Dendritic cell treated with granulocyte-macrophage colony-stimulating factor and Interleukin-4, amounts not matched to agents 40 ng/mL and 50 ng/mL, for 4 days (primary cell): ENCODE measurements at regions not wholly inside any gene's neighbourhood (a gene's known extent, or its start where the extent isn't known, plus 50 kb on each side); places are given as distances from the start of the nearest gene placed in this dataset.

Experiments
- H3K27ac Mint-ChIP-seq: one replicate; pipeline ENCODE4 v1.8.0; 2022; ENCODE audit warnings: mild to moderate bottlenecking, mixed read lengths
- H3K27me3 Mint-ChIP-seq: one replicate; pipeline ENCODE4 v1.8.0; 2022; ENCODE audit warnings: mild to moderate bottlenecking, mixed read lengths
- H3K36me3 Mint-ChIP-seq: one replicate; pipeline ENCODE4 v1.8.0; 2022; ENCODE audit warnings: low read depth, mixed read lengths
- H3K4me1 Mint-ChIP-seq: one replicate; pipeline ENCODE4 v1.8.0; 2022; ENCODE audit warnings: low read depth, mixed read lengths
- H3K4me3 Mint-ChIP-seq: one replicate; pipeline ENCODE4 v1.8.0; 2022; ENCODE audit warnings: mild to moderate bottlenecking, moderate library complexity, mixed read lengths
- H3K9me3 Mint-ChIP-seq: one replicate; pipeline ENCODE4 v1.8.0; 2022; ENCODE audit warnings: mixed read lengths
- intact Hi-C: fragments of 100-400 bp; cut with micrococcal nuclease; formaldehyde crosslinking; loops from one replicate; pipeline ENCODE4 v1.15.0; 2022

GRCh38 chr21:41689289-41689583 lies 77.6 kb downstream of the RIPK4 start:
- Mint-ChIP-seq H3K4me3 (no peak overlapping the region), H3K27me3 (peaks cover 12% of the 10 kb centered on the region), H3K27ac (no peak overlapping the region), H3K36me3 (no peaks in the 10 kb centered on the region), H3K9me3 (peaks cover 7% of the 10 kb centered on the region), H3K4me1 (peaks cover 30% of the 10 kb centered on the region)
- intact Hi-C loops = no loop called here

- Mint-ChIP-seq H3K4me1 (peaks cover 14% of the 10 kb centered on the region), H3K27me3 (peaks cover 16% of the 10 kb centered on the region), H3K36me3 (no peaks in the 10 kb centered on the region), H3K4me3 (no peak overlapping the region), H3K27ac (no peak overlapping the region), H3K9me3 (no peaks in the 10 kb centered on the region)
- intact Hi-C loops = no loop called here
These were observed 79.2 kb downstream of the RIPK4 start for GRCh38 chr21:41687633-41688032.

GRCh38 chr21:41686664-41687063 lies 80.2 kb downstream of the RIPK4 start:
- Mint-ChIP-seq H3K4me3 (no peak overlapping the region), H3K9me3 (no peaks in the 10 kb centered on the region), H3K27me3 (peaks cover 25% of the 10 kb centered on the region), H3K27ac (no peak overlapping the region), H3K36me3 (no peaks in the 10 kb centered on the region), H3K4me1 (peaks cover 4% of the 10 kb centered on the region)
- intact Hi-C loops = no loop called here

- Mint-ChIP-seq H3K36me3 (no peaks in the 10 kb centered on the region), H3K27ac (no peak overlapping the region), H3K9me3 (no peaks in the 10 kb centered on the region), H3K4me1 (peaks cover 5% of the 10 kb centered on the region), H3K4me3 (no peak overlapping the region), H3K27me3 (peaks cover 21% of the 10 kb centered on the region)
- intact Hi-C loops = no loop called here
These were observed 81.2 kb downstream of the RIPK4 start for GRCh38 chr21:41685511-41686149.

GRCh38 chr21:41684381-41685245 lies 82.2 kb downstream of the RIPK4 start:
- Mint-ChIP-seq H3K4me1 (peaks cover 9% of the 10 kb centered on the region), H3K9me3 (no peaks in the 10 kb centered on the region), H3K4me3 (no peak overlapping the region), H3K27me3 (peaks cover 21% of the 10 kb centered on the region), H3K27ac (no peak overlapping the region), H3K36me3 (no peaks in the 10 kb centered on the region)
- intact Hi-C loops = no loop called here

- Mint-ChIP-seq H3K9me3 (no peaks in the 10 kb centered on the region), H3K27me3 (peaks cover 21% of the 10 kb centered on the region), H3K36me3 (no peaks in the 10 kb centered on the region), H3K4me3 (no peak overlapping the region), H3K4me1 (peaks cover 17% of the 10 kb centered on the region), H3K27ac (no peak overlapping the region)
- intact Hi-C loops = no loop called here
These were observed 83.0 kb downstream of the RIPK4 start for GRCh38 chr21:41683815-41684214.

GRCh38 chr21:41682719-41683179 lies 84.1 kb downstream of the RIPK4 start:
- intact Hi-C loops = no loop called here
- Mint-ChIP-seq H3K27me3 (peaks cover 19% of the 10 kb centered on the region), H3K4me1 (peaks cover 26% of the 10 kb centered on the region), H3K9me3 (no peaks in the 10 kb centered on the region), H3K4me3 (no peak overlapping the region), H3K27ac (no peak overlapping the region), H3K36me3 (no peaks in the 10 kb centered on the region)

- H3K9me3 Mint-ChIP-seq = no peaks in the 10 kb centered on the region
- H3K4me1 Mint-ChIP-seq = peaks cover 26% of the 10 kb centered on the region
- H3K27me3 Mint-ChIP-seq = peaks cover 21% of the 10 kb centered on the region
- no peak overlapping the region for H3K4me3 Mint-ChIP-seq
- H3K27ac Mint-ChIP-seq = no peak overlapping the region
- intact Hi-C loops = no loop called here
- no peaks in the 10 kb centered on the region for H3K36me3 Mint-ChIP-seq
These were observed 84.7 kb downstream of the RIPK4 start for GRCh38 chr21:41681939-41682718.

- peaks cover 21% of the 10 kb centered on the region for H3K27me3 Mint-ChIP-seq
- H3K4me1 Mint-ChIP-seq = peaks cover 26% of the 10 kb centered on the region
- H3K9me3 Mint-ChIP-seq = no peaks in the 10 kb centered on the region
- intact Hi-C loops = no loop called here
- H3K27ac Mint-ChIP-seq = no peak overlapping the region
- no peak overlapping the region for H3K4me3 Mint-ChIP-seq
- H3K36me3 Mint-ChIP-seq = no peaks in the 10 kb centered on the region
These were observed 85.5 kb downstream of the RIPK4 start for GRCh38 chr21:41681348-41681801.

- H3K9me3 Mint-ChIP-seq = no peaks in the 10 kb centered on the region
- no peak overlapping the region for H3K27ac Mint-ChIP-seq
- intact Hi-C loops = no loop called here
- no peaks in the 10 kb centered on the region for H3K36me3 Mint-ChIP-seq
- peaks cover 26% of the 10 kb centered on the region for H3K4me1 Mint-ChIP-seq
- peaks cover 21% of the 10 kb centered on the region for H3K27me3 Mint-ChIP-seq
- H3K4me3 Mint-ChIP-seq = no peak overlapping the region
These were observed 86.2 kb downstream of the RIPK4 start for GRCh38 chr21:41680444-41681347.

- Mint-ChIP-seq H3K4me3 (no peak overlapping the region), H3K27ac (peak overlapping the region; percentile 85), H3K9me3 (no peaks in the 10 kb centered on the region), H3K27me3 (peaks cover 17% of the 10 kb centered on the region), H3K4me1 (peaks cover 26% of the 10 kb centered on the region), H3K36me3 (no peaks in the 10 kb centered on the region)
- intact Hi-C loops = no loop called here
These were observed 87.9 kb downstream of the RIPK4 start for GRCh38 chr21:41678924-41679318.

GRCh38 chr21:41678016-41678923 lies 88.6 kb downstream of the RIPK4 start:
- H3K4me3 Mint-ChIP-seq = no peak overlapping the region
- H3K27me3 Mint-ChIP-seq = peaks cover 17% of the 10 kb centered on the region
- intact Hi-C loops = no loop called here
- no peaks in the 10 kb centered on the region for H3K36me3 Mint-ChIP-seq
- no peaks in the 10 kb centered on the region for H3K9me3 Mint-ChIP-seq
- H3K4me1 Mint-ChIP-seq = peaks cover 26% of the 10 kb centered on the region
- H3K27ac Mint-ChIP-seq = peak overlapping the region; percentile 85

- intact Hi-C loops = no loop called here
- Mint-ChIP-seq H3K36me3 (no peaks in the 10 kb centered on the region), H3K27ac (no peak overlapping the region)
These were observed 89.2 kb downstream of the RIPK4 start for GRCh38 chr21:41677671-41678015.

More at GRCh38 chr21:41677671-41678015, 89.2 kb downstream of the RIPK4 start:
- Mint-ChIP-seq H3K9me3 (no peaks in the 10 kb centered on the region), H3K4me3 (no peak overlapping the region), H3K4me1 (peaks cover 27% of the 10 kb centered on the region), H3K27me3 (peaks cover 15% of the 10 kb centered on the region)
